ENCODE measurements at regions not wholly inside any gene's neighbourhood (a gene's known extent, or its start where the extent isn't known, plus 50 kb on each side); places are given as distances from the start of the nearest gene placed in this dataset.

DNA sequence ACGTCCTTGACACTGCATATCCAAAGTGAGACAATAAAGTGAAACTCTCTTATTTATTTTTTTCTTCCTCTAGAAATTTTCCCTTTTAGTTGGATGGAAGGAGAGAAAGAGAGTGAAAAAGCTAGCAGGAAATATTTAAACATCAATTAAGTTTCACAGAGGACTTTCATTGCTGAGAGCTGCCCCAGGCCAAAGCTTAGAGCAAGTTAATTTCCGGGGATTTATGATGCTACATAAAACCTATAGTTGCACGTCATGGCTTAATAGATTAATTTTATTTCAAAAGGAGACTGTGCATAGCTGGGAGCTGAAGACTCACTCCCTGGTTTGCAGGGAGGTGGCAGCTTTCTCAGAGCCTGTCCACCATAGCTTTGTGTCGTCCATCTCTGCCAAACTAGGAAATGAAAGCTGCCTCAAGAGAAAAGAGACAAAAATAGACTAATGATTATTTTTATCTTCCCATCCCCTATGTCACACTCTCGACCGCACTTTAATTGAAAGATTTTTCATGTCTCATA is 323.3 kb upstream of the RAB6C start:
- no peak for DNase-seq

DNA sequence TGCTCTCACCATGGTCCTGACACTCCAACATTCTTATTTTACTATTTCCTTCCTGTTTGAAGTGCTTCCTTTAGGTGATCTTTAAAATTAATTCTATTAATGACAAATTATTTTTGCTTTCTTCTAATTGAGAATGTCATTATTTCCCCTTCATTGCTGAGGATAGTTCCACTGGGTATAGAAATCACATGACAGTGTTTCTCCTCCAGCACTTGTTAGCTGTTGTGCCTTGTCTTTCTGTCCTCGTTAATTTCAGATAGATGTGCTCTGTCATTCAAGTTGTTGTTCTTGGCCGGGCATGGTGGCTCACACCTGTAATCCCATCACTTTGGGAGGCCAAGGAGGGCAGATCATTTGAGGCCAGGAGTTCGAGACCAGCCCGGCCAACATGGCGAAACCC is 321.0 kb upstream of the RAB6C start:
- DNase-seq: no peak

DNA sequence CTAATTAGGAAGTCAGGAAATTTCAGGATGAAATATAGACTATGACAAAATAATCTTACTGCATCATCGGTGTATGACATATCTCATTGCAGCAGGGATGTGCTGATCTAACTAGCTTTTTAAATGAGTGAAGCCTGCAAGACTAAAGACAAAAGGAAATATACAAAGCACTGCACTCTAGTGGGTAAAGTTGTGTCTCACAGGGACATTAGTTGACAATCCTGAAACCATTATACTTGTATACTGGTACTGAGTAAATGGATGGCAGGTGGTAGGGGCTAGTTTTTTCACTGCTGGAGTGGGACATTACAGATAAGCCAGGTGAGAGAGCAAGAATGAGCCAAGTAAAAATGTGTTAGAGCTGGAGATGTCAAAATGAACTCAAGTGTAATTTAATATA is 317.5 kb upstream of the RAB6C start:
- no peak for DNase-seq

DNA sequence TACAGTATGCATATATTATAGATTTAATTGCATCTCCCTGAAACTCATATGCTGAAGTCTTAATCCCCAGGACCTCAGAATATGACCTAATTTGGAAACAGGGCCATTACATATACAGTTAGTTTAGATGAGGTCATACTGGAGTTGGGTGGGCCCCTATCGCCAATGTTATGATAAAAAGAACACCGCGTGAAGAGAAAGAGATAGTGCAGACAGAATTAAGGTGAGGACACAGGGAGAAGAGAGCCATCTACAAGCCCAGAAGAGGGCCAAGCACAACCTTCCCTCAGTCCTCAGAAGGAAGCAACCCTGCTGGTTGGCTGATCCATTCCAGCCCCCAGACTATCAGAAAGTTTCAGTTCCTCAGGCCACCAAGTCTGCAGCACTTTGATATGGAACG is 311.9 kb upstream of the RAB6C start:
- no peak for DNase-seq

DNA sequence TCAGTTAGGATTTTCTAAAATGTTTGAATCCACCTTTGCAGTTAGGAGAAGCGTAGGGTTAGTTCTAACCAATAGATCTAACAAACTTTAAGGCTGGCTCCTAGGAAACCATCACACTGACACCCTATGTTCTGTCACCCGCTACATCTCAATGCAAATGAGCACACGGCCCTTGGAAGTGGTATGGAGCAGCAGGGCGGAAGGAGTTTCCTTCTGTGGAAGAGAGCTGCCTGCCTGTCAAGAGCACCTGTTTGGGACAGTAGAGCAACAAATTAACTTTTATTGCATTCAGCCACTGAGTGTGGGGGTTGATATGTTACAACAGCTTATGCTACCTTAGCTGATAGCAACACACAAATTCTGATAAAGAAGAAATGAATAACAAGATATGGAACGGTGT is 306.9 kb upstream of the RAB6C start:
- DNase-seq: no peak

DNA sequence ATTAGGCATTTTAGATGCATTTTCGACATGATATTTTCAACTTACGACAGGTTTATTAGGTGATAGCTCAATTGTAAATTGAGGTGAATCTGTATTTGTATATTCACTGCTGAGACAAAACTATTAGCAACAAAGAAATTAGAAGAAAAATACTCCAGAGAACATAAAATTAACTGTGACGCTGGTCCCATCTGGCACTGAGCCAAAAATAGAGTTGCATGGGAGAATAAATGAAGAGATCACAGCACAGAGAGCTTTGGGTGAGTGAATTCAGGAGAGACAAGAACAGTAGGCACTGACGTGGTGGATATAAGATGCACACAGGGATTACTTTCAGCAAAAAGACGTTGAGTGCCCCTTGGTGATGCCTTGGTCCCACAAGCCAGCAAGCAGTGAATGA is 306.2 kb upstream of the RAB6C start:
- no peak for DNase-seq

DNA sequence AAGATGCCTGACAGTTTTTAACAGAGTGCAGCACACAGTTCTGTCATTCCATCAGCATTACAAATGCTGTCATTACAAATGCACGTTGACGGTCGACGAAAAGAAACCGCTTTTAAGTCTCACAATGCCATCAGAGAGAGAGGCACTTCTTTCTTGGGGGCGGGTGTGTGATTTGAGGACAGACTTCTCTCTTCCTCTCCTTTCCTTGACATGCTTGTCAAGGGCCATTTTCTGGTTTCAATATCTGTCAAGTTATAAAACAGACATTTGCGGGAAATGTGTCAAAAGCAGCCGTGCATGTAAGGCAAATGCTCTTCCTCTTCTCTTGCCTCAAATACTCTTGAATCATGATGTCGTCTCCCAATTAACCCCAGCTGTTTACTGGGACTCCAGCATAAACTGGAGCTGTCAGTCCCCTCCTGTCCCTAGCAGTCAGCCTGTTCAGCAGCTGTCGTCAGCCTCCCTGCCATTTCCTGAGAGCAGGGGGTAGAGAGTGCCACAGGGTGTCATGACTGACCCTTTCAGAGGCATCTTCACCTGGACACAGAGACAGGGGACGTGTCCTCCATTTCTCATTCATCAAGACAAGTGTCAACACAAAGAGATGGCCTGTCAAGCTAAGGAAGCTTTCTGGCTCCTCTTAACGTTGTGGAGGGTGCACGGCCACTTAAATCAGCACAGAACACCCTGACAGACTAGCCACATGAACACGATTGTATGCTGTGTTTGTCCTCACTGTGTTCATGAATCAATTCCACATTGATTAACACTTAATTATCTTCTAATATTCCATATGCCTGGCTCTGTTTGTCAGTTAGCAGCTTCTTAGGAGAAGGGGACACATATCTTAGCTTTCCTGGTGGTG is 305.4 kb upstream of the RAB6C start:
- no peak for DNase-seq

DNA sequence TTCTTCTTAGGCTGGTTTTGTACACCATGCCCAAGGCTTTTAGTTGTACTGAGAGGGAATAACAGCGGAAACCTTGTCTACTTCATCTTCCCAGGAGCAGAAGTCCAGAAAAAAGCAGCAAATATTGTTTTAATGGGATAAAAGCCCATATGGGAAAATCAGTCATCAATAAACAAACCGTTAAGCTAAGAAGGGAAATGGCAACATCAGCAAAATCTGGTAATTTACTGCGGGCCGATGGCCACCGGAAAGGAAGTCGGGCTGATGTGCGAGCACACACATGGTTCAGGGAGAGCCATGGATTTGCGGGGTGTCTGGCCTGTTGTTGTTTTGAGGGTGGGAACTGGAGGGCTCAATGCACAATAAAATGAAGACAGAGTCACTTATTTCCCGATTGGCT is 300.7 kb upstream of the RAB6C start:
- no peak for DNase-seq

DNA sequence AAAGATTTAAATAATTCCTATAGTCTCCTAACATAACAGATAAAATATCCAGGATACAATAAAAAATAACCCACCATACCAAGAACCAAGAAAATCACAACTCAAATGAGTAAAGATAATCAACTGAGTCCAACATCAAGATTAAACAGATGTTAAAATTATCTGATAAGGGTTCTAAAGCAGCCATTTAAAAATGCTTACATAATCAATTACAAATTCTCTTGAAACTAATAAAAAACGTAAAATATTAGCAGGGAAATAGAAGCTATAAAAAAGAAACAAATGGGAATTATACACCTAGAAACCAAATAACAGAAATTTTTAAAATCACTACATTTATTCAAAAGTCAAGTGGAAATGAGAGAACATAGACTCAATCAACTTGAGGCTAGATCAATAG is 297.7 kb upstream of the RAB6C start:
- DNase-seq: no peak

DNA sequence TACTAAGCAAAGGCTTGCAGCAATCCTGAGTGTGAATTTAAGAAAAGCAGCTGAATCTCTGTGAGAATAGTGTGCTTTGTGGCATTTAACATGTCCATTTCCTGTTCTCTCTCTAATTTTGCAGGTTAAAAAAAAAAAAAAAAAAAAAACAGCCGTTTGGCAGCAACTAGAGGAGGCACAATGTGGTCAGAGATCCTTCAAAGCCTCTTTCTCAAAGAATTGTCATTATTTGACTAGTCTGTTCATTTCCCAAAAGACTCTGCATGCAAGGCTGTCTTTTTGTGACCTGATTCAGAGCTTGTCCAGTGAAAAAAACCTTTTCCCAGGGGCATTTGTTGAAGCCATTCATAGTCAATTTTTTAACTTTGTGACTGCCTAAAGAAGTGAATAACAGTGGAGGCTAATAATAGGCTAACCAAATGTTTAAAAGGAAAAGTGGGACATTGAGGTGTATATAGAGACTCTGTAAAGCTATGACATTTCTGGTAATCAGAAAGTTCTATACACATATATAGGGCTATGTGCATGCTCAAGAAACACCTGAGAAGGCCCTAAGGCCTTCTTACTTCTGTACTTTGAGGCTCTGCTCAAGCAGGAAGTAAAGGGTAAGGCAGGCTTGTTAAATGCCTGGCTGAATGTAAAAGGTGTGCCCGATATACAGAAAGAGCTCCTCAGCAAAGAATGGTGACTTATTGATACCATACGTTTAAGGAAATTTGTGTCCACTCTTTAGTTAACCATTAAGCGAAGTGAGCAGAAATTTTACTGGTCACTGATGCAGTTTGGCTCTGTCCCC is 289.6 kb upstream of the RAB6C start:
- DNase-seq: no peak

DNA sequence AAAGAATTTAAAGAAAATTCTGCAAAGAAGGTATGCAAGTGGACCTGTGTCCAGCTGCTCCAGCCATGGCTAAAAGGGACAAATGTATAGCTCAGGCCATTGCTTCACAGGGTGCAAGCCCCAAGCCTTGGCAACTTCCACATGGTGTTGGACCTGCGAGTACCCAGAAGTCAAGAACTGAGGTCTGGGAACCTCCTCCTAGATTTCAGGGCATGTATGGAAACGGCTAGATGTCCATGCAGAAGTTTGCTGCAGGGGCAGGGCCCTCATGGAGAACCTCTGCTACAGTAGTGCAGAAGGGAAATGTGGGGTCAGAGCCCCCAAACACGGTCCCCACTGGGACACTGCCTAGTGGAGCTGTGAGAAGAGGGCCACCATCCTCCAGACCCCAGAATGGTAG is 284.0 kb upstream of the RAB6C start:
- no peak for DNase-seq

DNA sequence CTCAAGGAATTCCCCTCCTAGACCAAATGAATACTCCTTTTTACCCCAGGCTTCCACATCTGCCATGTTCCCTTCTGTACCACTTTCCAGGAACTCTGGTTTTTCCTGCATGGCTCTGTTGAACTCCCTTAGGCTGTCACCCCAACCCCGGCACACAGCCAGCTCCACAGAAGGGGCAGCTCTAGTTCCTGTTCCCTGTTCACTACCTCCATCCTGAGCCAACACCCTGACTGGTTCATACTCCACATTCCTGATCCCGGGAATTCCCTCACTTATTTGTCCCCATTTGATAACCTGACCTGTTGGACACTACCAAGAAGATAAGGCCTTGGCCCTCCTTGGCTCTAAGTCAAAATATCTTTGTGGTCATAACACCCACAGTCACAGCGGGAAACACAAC is 280.9 kb upstream of the RAB6C start:
- no peak for DNase-seq

DNA sequence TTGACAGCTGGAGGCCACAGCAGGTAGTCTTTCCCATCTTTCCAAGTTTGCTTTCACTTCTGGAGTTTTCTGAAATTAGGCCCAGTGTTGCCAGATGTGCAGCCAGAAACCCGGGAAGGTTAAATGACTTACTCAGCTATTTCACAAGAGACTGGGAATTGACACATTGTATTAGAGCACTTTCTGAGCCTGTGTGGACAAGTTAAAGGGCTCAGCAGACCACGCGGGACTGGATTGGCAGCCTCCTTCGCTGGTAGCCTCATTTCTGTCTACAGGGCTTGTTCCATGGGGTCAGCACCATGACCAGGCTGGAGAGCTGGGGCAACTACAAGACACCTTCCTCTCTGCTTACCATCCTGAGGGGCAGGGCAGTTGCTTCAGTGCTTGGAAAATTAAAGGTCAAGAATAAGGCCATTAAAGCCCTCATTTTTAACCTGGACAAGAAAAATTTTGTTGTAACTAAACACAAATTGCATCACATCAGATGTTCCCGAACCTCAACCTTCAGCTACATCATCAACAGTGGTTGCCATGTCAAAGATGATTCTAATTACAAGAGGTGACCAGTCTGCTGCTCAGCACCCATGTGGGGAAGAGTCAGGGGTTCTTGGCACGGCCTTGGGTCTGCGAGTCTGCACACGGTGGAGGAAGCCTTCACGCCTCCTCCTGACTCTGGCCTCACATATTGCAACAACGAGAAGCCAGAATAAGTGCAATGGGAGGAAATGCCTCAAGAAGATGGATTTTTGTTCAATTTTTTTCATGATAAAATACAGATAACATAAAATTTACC is 279.5 kb upstream of the RAB6C start:
- DNase-seq: no peak

DNA sequence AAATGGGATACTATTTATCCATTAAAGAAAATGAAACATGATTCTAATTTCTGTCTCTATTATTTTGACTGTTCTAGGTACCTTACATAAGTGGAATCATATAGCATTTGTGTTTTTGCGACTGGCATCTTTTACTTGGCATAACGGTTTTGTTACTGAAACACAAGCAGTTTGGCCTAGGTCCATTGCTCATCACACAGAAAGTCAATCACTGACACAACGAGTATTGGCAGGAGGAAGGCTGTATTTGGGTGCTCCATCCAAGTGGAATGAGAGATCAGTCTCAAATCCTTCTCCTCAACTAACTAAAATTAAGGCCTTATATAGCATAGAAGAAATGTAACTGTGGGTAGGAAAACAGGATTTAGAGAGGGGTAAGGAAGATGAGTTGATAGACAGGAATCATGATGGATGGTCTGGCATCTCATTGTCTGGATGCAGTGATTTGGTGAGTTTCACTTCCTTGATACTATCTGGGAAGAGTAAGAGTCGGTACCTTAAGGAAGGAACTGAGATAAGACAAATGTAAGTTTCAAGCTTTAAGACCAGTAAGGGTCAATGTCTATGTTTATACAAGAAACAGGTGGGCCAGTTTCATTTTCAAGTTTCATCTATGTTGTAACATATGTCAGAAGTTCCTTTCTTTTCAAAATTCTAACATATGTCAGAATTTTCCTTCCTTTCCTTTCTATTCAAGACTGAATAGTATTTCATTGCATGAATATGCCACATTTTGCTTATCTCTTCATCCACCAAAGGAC is 276.9 kb upstream of the RAB6C start:
- DNase-seq: no peak

DNA sequence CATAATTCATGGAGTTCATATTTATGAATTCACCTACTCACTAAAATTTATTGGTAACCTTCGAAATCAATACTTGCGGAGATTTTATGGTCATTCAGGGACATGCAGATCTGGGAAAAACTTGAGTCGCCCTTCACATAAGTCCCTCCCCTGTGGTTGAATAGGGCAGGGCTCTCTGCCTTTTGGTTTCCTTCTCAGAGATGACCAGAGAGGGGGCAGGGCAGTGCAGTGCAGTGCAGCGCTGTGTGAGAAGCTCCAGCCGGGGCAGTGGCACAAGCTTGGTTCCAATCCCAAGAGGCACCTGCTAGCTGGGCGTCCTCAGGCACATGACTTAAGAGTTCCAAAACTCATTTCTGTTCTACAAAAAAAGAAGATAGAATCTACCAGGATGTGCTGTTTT is 274.4 kb upstream of the RAB6C start:
- DNase-seq: no peak

DNA sequence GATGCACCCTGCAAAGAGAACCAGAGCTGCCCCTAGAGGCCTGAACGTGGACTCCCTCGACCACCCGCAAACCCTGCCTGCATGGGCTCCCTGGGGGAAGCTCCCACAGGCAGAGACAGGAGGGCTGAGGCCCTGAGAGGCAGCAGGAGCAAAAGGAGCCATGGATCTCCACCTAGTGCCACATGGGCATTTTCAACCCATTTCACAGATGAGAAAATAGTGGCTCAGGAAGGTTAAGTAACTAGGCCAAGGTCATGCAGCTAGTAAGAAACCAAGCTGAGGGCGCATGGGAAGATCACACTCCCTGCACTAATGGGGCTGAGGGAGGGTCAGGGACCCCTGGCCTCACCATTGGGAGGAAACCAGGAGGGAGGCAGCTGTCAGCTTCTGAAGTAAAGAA is 271.7 kb upstream of the RAB6C start:
- no peak for DNase-seq

DNA sequence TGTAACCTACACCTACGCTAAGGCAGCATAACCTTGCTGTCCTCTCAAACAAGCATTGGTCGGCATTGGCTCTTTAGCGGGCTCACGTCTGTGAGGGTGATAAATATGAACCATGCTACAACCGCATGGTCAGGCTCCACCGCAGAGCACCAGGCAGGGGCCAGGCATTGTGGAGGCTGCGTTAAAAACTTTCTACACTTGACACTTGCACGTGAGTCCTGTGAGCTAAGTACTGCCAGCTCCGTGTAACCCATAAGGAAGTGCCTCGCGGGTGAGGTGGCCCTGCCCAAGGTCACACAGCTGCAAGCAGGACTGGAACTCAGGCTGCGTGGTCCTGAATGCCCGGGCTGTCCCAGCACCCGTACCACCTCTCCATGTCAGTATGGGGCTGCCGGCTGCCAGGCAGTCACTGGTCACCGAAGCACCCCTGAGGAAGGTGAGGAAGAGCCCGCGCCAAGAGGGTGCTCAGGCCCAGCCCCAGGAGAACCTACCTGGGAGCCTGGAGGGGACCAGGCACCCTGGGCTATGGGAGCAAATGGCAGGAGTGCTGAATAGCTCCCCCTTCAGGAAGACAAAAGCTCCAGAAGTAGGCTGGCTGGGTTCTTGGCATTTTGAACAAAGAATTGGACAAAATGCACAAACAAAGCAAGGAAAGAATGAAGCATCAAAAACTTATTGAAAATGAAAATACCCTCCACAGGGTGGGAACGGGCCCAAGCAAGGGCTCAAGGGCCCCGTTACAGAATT is 271.1 kb upstream of the RAB6C start:
- no peak for DNase-seq

DNA sequence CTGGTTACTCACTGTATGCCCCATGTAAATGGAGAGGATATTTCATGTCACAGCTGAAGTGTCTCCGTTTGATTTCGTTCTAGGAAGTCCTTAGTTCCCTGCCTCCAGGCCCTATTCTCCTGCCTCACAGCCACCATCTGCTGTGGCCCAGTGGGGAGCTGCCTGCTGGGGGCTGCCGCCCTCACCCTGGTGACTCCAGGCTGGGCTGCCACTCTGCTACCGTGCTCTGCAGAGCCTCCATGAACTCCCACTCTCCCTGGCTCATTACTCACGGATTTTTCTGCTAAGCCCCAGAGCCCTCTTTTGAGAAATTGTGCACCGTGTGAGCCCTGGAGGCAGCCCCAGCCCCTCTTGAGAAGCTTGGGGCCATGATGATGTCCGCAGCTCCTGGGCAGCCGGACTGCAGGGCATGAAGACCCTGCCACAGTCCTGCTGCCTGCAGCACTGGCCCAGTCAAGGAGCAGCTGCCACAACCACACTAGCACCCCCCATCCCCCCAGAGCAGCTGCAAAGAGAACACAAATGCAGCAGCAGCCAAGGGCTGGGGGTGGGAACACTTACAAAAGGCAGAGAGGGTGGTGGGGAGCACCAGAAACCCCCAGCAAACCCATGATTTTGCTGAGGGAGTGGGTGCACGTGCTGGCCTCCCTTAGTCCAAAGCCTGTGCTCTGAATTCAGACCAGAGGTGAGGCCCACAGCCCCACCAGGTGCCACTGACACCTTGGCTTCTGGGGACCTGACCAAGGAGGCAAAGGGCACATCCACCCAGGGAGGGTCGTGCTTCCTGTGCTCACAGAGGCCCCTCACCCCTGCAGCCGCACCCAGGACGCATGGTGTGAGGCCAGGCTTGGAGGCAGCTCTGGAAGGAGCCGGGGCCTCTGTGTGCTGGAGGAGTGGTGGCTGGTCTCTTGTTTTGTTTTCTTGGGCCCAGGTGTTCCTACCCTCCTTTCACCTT is 270.2 kb upstream of the RAB6C start:
- DNase-seq: no peak

DNA sequence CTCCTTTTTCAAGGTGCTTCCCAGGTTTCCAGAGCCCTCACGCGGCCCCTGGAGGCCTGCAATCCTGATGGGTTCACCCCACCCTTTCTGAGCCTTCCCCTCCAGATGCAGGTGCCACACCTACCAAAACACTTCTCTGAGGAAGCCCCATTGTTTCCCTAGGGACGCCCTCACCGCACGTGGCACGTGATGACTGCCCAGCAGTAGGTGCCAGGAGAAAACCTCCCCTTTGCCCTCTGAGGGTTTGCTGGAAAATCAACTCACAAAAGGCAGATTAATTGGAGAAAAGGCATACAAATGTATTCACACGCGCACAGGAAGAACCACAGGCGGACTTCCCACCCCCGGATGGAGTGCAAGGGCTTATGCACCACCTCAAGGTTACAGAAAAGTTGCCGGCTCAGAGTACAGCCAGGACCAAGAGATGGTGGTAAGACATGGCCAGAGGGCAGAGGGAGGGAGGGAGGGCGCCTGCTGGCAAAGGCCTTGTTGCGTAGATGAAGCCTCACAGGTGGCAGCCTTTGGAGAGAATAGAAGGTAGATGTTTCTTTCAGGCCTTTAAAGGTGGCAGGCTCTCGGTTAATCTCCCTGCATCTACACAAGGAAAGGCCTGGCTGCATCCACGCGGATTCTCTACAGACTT is 269.4 kb upstream of the RAB6C start:
- DNase-seq: no peak

All from activated CD4-positive, CD25-positive, alpha-beta regulatory T cell (primary cell).